GM23338 (cell line): ENCODE measurements at regions not wholly inside any gene's neighbourhood (a gene's known extent, or its start where the extent isn't known, plus 50 kb on each side); places are given as distances from the start of the nearest gene placed in this dataset.

Source experiments
- ATAC-seq: fragments of 200-7000 bp; cut with Tn5 transposase; 3 replicates; pipeline ENCODE4 v1.9.1; 2020
- DNase-seq: peaks from one replicate; pipeline ENCODE4 v3.0.0-alpha.2; 2015; ENCODE audit warnings: low spot score
- H2AFZ ChIP-seq: fragments of 200-600 bp; sonication (generic); 2 replicates; pipeline ENCODE4 v1.8.0; 2016; ENCODE audit warnings: antibody characterized with exemption, mild to moderate bottlenecking, moderate library complexity
- H3F3A ChIP-seq: fragments of 200-600 bp; sonication (generic); replicated peaks from 2 replicates; pipeline ENCODE4 v1.8.0; 2017; ENCODE audit warnings: antibody characterized with exemption, mixed run types, low read depth
- H3K27ac ChIP-seq: fragments of 200-600 bp; sonication (generic); 2 replicates; pipeline ENCODE4 v1.6.1; 2016; ENCODE audit warnings: low read depth
- H3K27me3 ChIP-seq: fragments of 200-600 bp; sonication (generic); 2 replicates; pipeline ENCODE4 v1.8.0; 2016; ENCODE audit warnings: mild to moderate bottlenecking, mixed run types, moderate library complexity; ENCODE audit not compliant: insufficient read depth
- H3K36me3 ChIP-seq: fragments of 200-600 bp; sonication (generic); 2 replicates; pipeline ENCODE4 v1.8.0; 2016; ENCODE audit warnings: mild to moderate bottlenecking; ENCODE audit not compliant: insufficient read depth
- H3K4me1 ChIP-seq: fragments of 200-600 bp; sonication (generic); 2 replicates; pipeline ENCODE4 v1.8.0; 2016; ENCODE audit warnings: mild to moderate bottlenecking, moderate library complexity; ENCODE audit not compliant: insufficient read depth
- H3K4me2 ChIP-seq: fragments of 200-600 bp; sonication (generic); 2 replicates; pipeline ENCODE4 v1.7.1; 2017; ENCODE audit warnings: mixed run types
- H3K4me3 ChIP-seq: fragments of 200-600 bp; sonication (generic); 2 replicates; pipeline ENCODE4 v1.6.1; 2016; ENCODE audit warnings: mixed run types
- H3K79me2 ChIP-seq: fragments of 200-600 bp; sonication (generic); replicated peaks from 2 replicates; pipeline ENCODE4 v1.8.0; 2017; ENCODE audit warnings: mild to moderate bottlenecking; ENCODE audit not compliant: insufficient read depth
- H3K9me2 ChIP-seq: fragments of 200-600 bp; sonication (generic); 2 replicates; pipeline ENCODE4 v1.8.0; 2017; ENCODE audit not compliant: insufficient read depth
- H4K20me1 ChIP-seq: fragments of 200-600 bp; sonication (generic); replicated peaks from 2 replicates; pipeline ENCODE4 v1.8.0; 2017; ENCODE audit warnings: mild to moderate bottlenecking; ENCODE audit not compliant: insufficient read depth
- H3K27ac Mint-ChIP-seq: 2 replicates; pipeline ENCODE4 v1.8.0; 2020; ENCODE audit warnings: inconsistent platforms, mild to moderate bottlenecking, moderate library complexity, mixed read lengths
- H3K27me3 Mint-ChIP-seq: 3 replicates; pipeline ENCODE4 v1.8.0; 2022; ENCODE audit warnings: low read depth, mild to moderate bottlenecking, moderate library complexity, mixed read lengths, inconsistent platforms; ENCODE audit not compliant: insufficient read depth, poor library complexity
- H3K36me3 Mint-ChIP-seq: 3 replicates; pipeline ENCODE4 v1.8.0; 2021; ENCODE audit warnings: low read depth, mild to moderate bottlenecking, inconsistent platforms, moderate library complexity, mixed read lengths
- H3K4me1 Mint-ChIP-seq: 3 replicates; pipeline ENCODE4 v1.8.0; 2020; ENCODE audit warnings: mild to moderate bottlenecking, inconsistent platforms, mixed read lengths
- H3K4me3 Mint-ChIP-seq: 3 replicates; pipeline ENCODE4 v1.8.0; 2021; ENCODE audit warnings: moderate library complexity, mild to moderate bottlenecking, inconsistent platforms, mixed read lengths
- H3K9me3 Mint-ChIP-seq: 3 replicates; pipeline ENCODE4 v1.8.0; 2020; ENCODE audit warnings: moderate library complexity, mild to moderate bottlenecking, inconsistent platforms, mixed read lengths
- CREB1 ChIP-seq: fragments of 250-450 bp; sonication (Bioruptor Pico); IDR thresholded peaks from 2 replicates; pipeline ENCODE4 v1.5.0; 2020; ENCODE audit warnings: low read depth, mild to moderate bottlenecking, moderate library complexity
- EZH2 ChIP-seq: fragments of 200-600 bp; sonication (generic); IDR thresholded peaks from one replicate; pipeline ENCODE4 v1.8.0; 2017; ENCODE audit warnings: antibody characterized with exemption, mild to moderate bottlenecking, low read depth; ENCODE audit not compliant: unreplicated experiment
- EZH2phosphoT487 ChIP-seq: fragments of 200-600 bp; sonication (generic); IDR thresholded peaks from one replicate; pipeline ENCODE4 v1.8.1; 2018; ENCODE audit warnings: antibody characterized with exemption; ENCODE audit not compliant: unreplicated experiment
- JUNB ChIP-seq: IDR thresholded peaks from one replicate; pipeline ENCODE4 v1.6.1; 2016; ENCODE audit warnings: antibody characterized with exemption; ENCODE audit not compliant: unreplicated experiment
- STAT1 ChIP-seq: IDR thresholded peaks from one replicate; pipeline ENCODE4 v1.6.1; 2016; ENCODE audit warnings: antibody characterized with exemption; ENCODE audit not compliant: unreplicated experiment
- ZNF114 ChIP-seq: fragments of 250-450 bp; sonication (Bioruptor Pico); IDR thresholded peaks from 2 replicates; pipeline ENCODE4 v1.5.0; 2020; ENCODE audit warnings: mild to moderate bottlenecking, moderate library complexity
- ZNF331 ChIP-seq: fragments of 250-450 bp; sonication (Bioruptor Pico); IDR thresholded peaks from 2 replicates; pipeline ENCODE4 v1.5.0; 2020; ENCODE audit warnings: low read depth, mild to moderate bottlenecking, moderate library complexity
- TF ChIP-seq, protein P1 (sequence below): fragments of 250-450 bp; sonication (Bioruptor Pico); IDR thresholded peaks from 2 replicates; pipeline ENCODE4 v1.5.0; 2020; ENCODE audit warnings: mild to moderate bottlenecking, moderate library complexity
- TF ChIP-seq, protein P2 (sequence below): IDR thresholded peaks from 2 replicates; pipeline ENCODE4 v1.6.1; 2016; ENCODE audit warnings: antibody characterized with exemption
- TF ChIP-seq, protein P3 (sequence below), 2 experiments: fragments of 200-600 bp in 1 of 2; sonication (generic) in 1 of 2; conservative IDR thresholded peaks; 2 replicates each; pipeline versions ENCODE4 v1.5.1 to v1.6.1; 2016 to 2017; ENCODE audit warnings: antibody characterized with exemption in 2 of 2, low read depth in 2 of 2, mild to moderate bottlenecking in 2 of 2, moderate library complexity in 1 of 2

DNA sequence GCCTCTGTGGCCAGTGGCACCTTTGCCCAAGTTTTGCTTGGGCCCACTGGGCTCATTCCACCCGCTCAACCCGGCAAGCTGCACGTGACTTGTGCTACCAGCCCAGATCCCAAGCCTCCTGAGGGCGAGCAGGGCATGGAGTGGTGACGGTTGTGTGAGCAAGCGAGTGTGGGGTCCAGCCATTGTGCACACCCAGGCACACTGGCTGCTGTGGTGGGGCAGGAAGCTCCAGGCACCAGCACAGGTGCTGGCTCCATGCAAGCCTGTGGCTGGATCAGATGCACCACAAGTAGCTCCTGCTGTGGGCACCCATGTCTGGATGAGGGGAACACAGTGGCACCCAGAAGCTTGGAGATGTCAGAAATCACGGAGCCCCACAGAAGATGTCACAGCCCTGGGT, 557.0 kb upstream of the GNPDA2 start (continued):
- TF ChIP-seq ZNF331 (CRISPR knock-in tag): no peak

DNA sequence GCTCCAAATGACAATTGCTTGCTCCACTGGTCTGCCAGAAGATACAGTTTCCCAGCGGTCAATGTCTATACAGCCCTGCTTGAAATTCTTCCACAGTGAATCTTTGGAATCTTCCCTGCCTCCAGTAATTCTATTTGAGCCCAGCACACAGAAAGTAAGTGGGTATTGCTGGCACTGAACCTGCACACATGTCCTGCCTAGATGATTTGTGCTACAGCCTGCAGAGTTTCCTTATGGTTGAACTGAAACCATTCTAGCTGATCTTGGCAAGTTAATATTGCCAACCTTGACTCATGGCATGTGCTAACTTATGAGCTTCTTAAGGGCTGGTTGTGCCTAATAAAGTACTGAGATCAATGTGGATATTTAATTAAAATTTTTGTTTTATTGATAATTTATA, 553.8 kb upstream of the GNPDA2 start:
- ATAC-seq: no peak

GRCh38 chr4:45275862-45276261, 549.5 kb upstream of the GNPDA2 start:
- Histone ChIP-seq H3F3A (no peaks in the 10 kb centered on the region), H3K4me1 (no peaks in the 10 kb centered on the region), H2AFZ (no peak overlapping the region), H3K27me3 (no peaks in the 10 kb centered on the region), H3K79me2 (no peaks in the 10 kb centered on the region), H3K36me3 (no peaks in the 10 kb centered on the region), H4K20me1 (no peaks in the 10 kb centered on the region), H3K27ac (no peak overlapping the region), H3K4me2 (no peak overlapping the region), H3K4me3 (no peak overlapping the region), H3K9me2 (no peaks in the 10 kb centered on the region)
- H3K9me3 Mint-ChIP-seq: peaks cover 51% of the 10 kb centered on the region
- H3K36me3 Mint-ChIP-seq: peaks cover 4% of the 10 kb centered on the region; the same call in 2 of the 3 replicates
- H3K4me3 Mint-ChIP-seq: no peak overlapping the region
- H3K4me1 Mint-ChIP-seq: no peaks in the 10 kb centered on the region
- DNase-seq (no peak), ATAC-seq (no peak)
- H3K27me3 Mint-ChIP-seq: no peaks in the 10 kb centered on the region
- H3K27ac Mint-ChIP-seq: no peak overlapping the region
- TF ChIP-seq, protein P1, sequence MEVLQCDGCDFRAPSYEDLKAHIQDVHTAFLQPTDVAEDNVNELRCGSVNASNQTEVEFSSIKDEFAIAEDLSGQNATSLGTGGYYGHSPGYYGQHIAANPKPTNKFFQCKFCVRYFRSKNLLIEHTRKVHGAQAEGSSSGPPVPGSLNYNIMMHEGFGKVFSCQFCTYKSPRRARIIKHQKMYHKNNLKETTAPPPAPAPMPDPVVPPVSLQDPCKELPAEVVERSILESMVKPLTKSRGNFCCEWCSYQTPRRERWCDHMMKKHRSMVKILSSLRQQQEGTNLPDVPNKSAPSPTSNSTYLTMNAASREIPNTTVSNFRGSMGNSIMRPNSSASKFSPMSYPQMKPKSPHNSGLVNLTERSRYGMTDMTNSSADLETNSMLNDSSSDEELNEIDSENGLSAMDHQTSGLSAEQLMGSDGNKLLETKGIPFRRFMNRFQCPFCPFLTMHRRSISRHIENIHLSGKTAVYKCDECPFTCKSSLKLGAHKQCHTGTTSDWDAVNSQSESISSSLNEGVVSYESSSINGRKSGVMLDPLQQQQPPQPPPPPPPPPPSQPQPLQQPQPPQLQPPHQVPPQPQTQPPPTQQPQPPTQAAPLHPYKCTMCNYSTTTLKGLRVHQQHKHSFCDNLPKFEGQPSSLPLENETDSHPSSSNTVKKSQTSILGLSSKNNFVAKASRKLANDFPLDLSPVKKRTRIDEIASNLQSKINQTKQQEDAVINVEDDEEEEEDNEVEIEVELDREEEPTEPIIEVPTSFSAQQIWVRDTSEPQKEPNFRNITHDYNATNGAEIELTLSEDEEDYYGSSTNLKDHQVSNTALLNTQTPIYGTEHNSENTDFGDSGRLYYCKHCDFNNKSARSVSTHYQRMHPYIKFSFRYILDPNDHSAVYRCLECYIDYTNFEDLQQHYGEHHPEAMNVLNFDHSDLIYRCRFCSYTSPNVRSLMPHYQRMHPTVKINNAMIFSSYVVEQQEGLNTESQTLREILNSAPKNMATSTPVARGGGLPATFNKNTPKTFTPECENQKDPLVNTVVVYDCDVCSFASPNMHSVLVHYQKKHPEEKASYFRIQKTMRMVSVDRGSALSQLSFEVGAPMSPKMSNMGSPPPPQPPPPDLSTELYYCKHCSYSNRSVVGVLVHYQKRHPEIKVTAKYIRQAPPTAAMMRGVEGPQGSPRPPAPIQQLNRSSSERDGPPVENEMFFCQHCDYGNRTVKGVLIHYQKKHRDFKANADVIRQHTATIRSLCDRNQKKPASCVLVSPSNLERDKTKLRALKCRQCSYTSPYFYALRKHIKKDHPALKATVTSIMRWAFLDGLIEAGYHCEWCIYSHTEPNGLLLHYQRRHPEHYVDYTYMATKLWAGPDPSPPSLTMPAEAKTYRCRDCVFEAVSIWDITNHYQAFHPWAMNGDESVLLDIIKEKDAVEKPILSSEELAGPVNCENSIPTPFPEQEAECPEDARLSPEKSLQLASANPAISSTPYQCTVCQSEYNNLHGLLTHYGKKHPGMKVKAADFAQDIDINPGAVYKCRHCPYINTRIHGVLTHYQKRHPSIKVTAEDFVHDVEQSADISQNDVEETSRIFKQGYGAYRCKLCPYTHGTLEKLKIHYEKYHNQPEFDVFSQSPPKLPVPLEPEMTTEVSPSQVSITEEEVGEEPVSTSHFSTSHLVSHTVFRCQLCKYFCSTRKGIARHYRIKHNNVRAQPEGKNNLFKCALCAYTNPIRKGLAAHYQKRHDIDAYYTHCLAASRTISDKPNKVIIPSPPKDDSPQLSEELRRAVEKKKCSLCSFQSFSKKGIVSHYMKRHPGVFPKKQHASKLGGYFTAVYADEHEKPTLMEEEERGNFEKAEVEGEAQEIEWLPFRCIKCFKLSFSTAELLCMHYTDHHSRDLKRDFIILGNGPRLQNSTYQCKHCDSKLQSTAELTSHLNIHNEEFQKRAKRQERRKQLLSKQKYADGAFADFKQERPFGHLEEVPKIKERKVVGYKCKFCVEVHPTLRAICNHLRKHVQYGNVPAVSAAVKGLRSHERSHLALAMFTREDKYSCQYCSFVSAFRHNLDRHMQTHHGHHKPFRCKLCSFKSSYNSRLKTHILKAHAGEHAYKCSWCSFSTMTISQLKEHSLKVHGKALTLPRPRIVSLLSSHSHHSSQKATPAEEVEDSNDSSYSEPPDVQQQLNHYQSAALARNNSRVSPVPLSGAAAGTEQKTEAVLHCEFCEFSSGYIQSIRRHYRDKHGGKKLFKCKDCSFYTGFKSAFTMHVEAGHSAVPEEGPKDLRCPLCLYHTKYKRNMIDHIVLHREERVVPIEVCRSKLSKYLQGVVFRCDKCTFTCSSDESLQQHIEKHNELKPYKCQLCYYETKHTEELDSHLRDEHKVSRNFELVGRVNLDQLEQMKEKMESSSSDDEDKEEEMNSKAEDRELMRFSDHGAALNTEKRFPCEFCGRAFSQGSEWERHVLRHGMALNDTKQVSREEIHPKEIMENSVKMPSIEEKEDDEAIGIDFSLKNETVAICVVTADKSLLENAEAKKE: no peak
- TF ChIP-seq, protein P2, sequence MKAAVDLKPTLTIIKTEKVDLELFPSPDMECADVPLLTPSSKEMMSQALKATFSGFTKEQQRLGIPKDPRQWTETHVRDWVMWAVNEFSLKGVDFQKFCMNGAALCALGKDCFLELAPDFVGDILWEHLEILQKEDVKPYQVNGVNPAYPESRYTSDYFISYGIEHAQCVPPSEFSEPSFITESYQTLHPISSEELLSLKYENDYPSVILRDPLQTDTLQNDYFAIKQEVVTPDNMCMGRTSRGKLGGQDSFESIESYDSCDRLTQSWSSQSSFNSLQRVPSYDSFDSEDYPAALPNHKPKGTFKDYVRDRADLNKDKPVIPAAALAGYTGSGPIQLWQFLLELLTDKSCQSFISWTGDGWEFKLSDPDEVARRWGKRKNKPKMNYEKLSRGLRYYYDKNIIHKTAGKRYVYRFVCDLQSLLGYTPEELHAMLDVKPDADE: no peak
- TF ChIP-seq, protein P3, sequence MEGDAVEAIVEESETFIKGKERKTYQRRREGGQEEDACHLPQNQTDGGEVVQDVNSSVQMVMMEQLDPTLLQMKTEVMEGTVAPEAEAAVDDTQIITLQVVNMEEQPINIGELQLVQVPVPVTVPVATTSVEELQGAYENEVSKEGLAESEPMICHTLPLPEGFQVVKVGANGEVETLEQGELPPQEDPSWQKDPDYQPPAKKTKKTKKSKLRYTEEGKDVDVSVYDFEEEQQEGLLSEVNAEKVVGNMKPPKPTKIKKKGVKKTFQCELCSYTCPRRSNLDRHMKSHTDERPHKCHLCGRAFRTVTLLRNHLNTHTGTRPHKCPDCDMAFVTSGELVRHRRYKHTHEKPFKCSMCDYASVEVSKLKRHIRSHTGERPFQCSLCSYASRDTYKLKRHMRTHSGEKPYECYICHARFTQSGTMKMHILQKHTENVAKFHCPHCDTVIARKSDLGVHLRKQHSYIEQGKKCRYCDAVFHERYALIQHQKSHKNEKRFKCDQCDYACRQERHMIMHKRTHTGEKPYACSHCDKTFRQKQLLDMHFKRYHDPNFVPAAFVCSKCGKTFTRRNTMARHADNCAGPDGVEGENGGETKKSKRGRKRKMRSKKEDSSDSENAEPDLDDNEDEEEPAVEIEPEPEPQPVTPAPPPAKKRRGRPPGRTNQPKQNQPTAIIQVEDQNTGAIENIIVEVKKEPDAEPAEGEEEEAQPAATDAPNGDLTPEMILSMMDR (conservative IDR thresholded peaks at IDR 0.05; ENCODE audit: low read depth in 2 of 2): no peak
- TF ChIP-seq ZNF114 (CRISPR knock-in tag) (no peak), CREB1 (no peak), STAT1 (no peak), ZNF331 (CRISPR knock-in tag) (no peak), EZH2phosphoT487 (no peak), JUNB (no peak), EZH2 (no peak)

More for the DNA sequence above, 553.8 kb upstream of the GNPDA2 start:
- Histone ChIP-seq H3K36me3 (no peaks in the 10 kb centered on the region), H3K27me3 (no peaks in the 10 kb centered on the region), H3K4me2 (no peak overlapping the region), H3K79me2 (no peaks in the 10 kb centered on the region), H3K9me2 (no peaks in the 10 kb centered on the region), H3K4me3 (no peak overlapping the region), H3K27ac (no peak overlapping the region), H3K4me1 (no peaks in the 10 kb centered on the region), H3F3A (no peaks in the 10 kb centered on the region), H4K20me1 (no peaks in the 10 kb centered on the region), H2AFZ (peak overlapping the region; percentile 48; the same call in 1 of the 2 replicates)
- Mint-ChIP-seq H3K27ac (no peak overlapping the region), H3K9me3 (peaks cover 56% of the 10 kb centered on the region), H3K36me3 (peaks cover 3% of the 10 kb centered on the region; the same call in 2 of the 3 replicates), H3K4me3 (no peak overlapping the region), H3K4me1 (no peaks in the 10 kb centered on the region), H3K27me3 (no peaks in the 10 kb centered on the region)
- no peak for TF ChIP-seq EZH2phosphoT487
- DNase-seq: no peak
